Transverse colon (tissue), 4 donors: ENCODE measurements at regions not wholly inside any gene's neighbourhood (a gene's known extent, or its start where the extent isn't known, plus 50 kb on each side); places are given as distances from the start of the nearest gene placed in this dataset.

Experiments
- DNase-seq: peaks from one replicate; pipeline ENCODE4 v3.0.0-alpha.2; 2019
- H3K27ac ChIP-seq, 4 donors: fragments of 200-600 bp; sonication (generic); 2 replicates each; pipeline ENCODE4 v1.5.1; 2016 to 2018; ENCODE audit warnings: inconsistent platforms in 4 of 4
- H3K27me3 ChIP-seq: fragments of 200-600 bp; sonication (generic); 2 replicates; pipeline ENCODE4 v1.5.1; 2017; ENCODE audit warnings: inconsistent platforms
- H3K36me3 ChIP-seq, 4 donors: fragments of 200-600 bp; sonication (generic); 2 replicates each; pipeline ENCODE4 v1.5.1; 2017 to 2019; ENCODE audit warnings: inconsistent platforms in 4 of 4
- H3K4me1 ChIP-seq, 4 donors: fragments of 200-600 bp; sonication (generic); 2 replicates each; pipeline ENCODE4 v1.5.1; 2017 to 2020; ENCODE audit warnings: inconsistent platforms in 4 of 4
- H3K4me3 ChIP-seq, 4 donors: fragments of 200-600 bp; sonication (generic); 1 replicate in 1 of 4; 2 replicates in 3 of 4; pipeline versions ENCODE4 v1.5.1 to v1.6.1; 2017 to 2019; ENCODE audit warnings: inconsistent platforms in 4 of 4
- H3K9me3 ChIP-seq, 2 donors: fragments of 200-600 bp; sonication (generic); 2 replicates each; pipeline ENCODE4 v1.5.1; 2017 to 2019; ENCODE audit warnings: inconsistent platforms in 2 of 2
- CTCF ChIP-seq, 5 experiments: fragments of 200-600 bp in 3 of 5; fragments of 450-650 bp in 2 of 5; sonication (generic) in 3 of 5; IDR thresholded peaks; 1 replicate in 2 of 5; 2 replicates in 3 of 5; pipeline ENCODE4 v1.5.1; 2016 to 2017; ENCODE audit warnings: antibody characterized with exemption in 5 of 5, inconsistent platforms in 3 of 5, mild to moderate bottlenecking in 2 of 5, moderate library complexity in 1 of 5
- EP300 ChIP-seq: sonication (generic); formaldehyde crosslinking; IDR thresholded peaks from one replicate; pipeline ENCODE4 v1.6.1; 2017; ENCODE audit warnings: antibody characterized with exemption, low read depth
- POLR2A ChIP-seq: fragments of 450-650 bp; IDR thresholded peaks from one replicate; pipeline ENCODE4 v1.6.1; 2016; ENCODE audit warnings: antibody characterized with exemption, mild to moderate bottlenecking, moderate library complexity
- POLR2AphosphoS5 ChIP-seq, 3 donors: sonication (generic); formaldehyde crosslinking; IDR thresholded peaks; one replicate each; pipeline ENCODE4 v1.6.1; 2016; ENCODE audit warnings: antibody characterized with exemption in 3 of 3
- WGBS, 2 donors: methylation state at CpG; one replicate each; pipeline ENCODE4 v1.1.5; 2018; ENCODE audit warnings: low coverage in 1 of 2; 5-methylcytosine and 5-hydroxymethylcytosine counted together
- in situ Hi-C, 4 donors: fragments of 200-750 bp; cut with MboI; loops; one replicate each; pipeline versions ENCODE4 v1.15.0 to v1.15.1; 2017; ENCODE audit warnings: low sequenced_read_pairs in 3 of 4, low pct_ligation_motif_present in 1 of 4, low pct_unique_long_range_greater_than_20kb in 1 of 4
- intact Hi-C: fragments of 100-400 bp; cut with DNase I; formaldehyde crosslinking; loops from one replicate; pipeline ENCODE4 v1.15.1; 2023; ENCODE audit warnings: low total_unique reads

- no peak for DNase-seq
- Histone ChIP-seq H3K27me3 (no peaks in the 10 kb centered on the region), H3K4me3 (no peak overlapping the region), H3K27ac (no peak overlapping the region), H3K4me1 (no peaks in the 10 kb centered on the region), H3K9me3 (no peaks in the 10 kb centered on the region), H3K36me3 (no peaks in the 10 kb centered on the region)
- intact Hi-C loops: no loop called here
- in situ Hi-C loops: no loop called here
- no peak for TF ChIP-seq EP300
- TF ChIP-seq POLR2AphosphoS5 (IDR thresholded peaks at IDR 0.05): no peak
- no peak for TF ChIP-seq CTCF (IDR thresholded peaks at IDR 0.05)
- no peak for TF ChIP-seq POLR2A
These were observed 69.8 kb upstream of the NEIL3 start for GRCh38 chr4:177239878-177240277.

- Histone ChIP-seq H3K36me3 (no peaks in the 10 kb centered on the region), H3K4me1 (peaks cover 0 to 5% (median 0%) of the 10 kb centered on the region in 4 donors), H3K27ac (no peak overlapping the region), H3K4me3 (no peak overlapping the region), H3K27me3 (no peaks in the 10 kb centered on the region), H3K9me3 (no peaks in the 10 kb centered on the region)
- WGBS, 2 donors: 84 to 91% methylated on average over 7 of the region's 7 CpGs
- TF ChIP-seq POLR2A (no peak), EP300 (no peak), CTCF (IDR thresholded peaks at IDR 0.05) (no peak), POLR2AphosphoS5 (IDR thresholded peaks at IDR 0.05) (no peak)
- in situ Hi-C loops (no loop called here), intact Hi-C loops (no loop called here)
- no peak for DNase-seq
These were observed 66.9 kb upstream of the NEIL3 start for GRCh38 chr4:177242651-177243286.

- Histone ChIP-seq H3K27me3 (no peaks in the 10 kb centered on the region), H3K4me3 (no peak overlapping the region), H3K27ac (no peak overlapping the region), H3K4me1 (peaks cover 0 to 12% (median 0%) of the 10 kb centered on the region in 4 donors), H3K36me3 (no peaks in the 10 kb centered on the region), H3K9me3 (no peaks in the 10 kb centered on the region)
- intact Hi-C loops (no loop called here), in situ Hi-C loops (no loop called here)
- WGBS, 2 donors: 47 to 57% methylated on average over 10 of the region's 10 CpGs
- no peak for DNase-seq
- TF ChIP-seq CTCF (IDR thresholded peaks at IDR 0.05) (no peak), POLR2AphosphoS5 (IDR thresholded peaks at IDR 0.05) (no peak), POLR2A (no peak)
These were observed 62.8 kb upstream of the NEIL3 start for GRCh38 chr4:177246641-177247584.

- 11 to 15% methylated on average over 11 to 15 of the region's 15 CpGs for WGBS, 2 donors
- Histone ChIP-seq H3K36me3 (no peaks in the 10 kb centered on the region), H3K4me3 (no peak overlapping the region), H3K27ac (no peak overlapping the region), H3K9me3 (no peaks in the 10 kb centered on the region), H3K4me1 (peaks cover 0 to 12% (median 0%) of the 10 kb centered on the region in 4 donors), H3K27me3 (no peaks in the 10 kb centered on the region)
- intact Hi-C loops (no loop called here), in situ Hi-C loops (no loop called here)
- TF ChIP-seq CTCF (IDR thresholded peaks at IDR 0.05): peak; percentile 75 to 93 (median 84)
- TF ChIP-seq POLR2A: no peak
- DNase-seq: peak; percentile 73
These were observed 59.5 kb upstream of the NEIL3 start for GRCh38 chr4:177250056-177250696.
